Germinal center (tissue), 1 donor: ENCODE measurements at regions not wholly inside any gene's neighbourhood (a gene's known extent, or its start where the extent isn't known, plus 50 kb on each side); places are given as distances from the start of the nearest gene placed in this dataset.

Experiments
- DNase-seq: peaks from one replicate; pipeline ENCODE4 v3.0.0; 2012; ENCODE audit warnings: mixed read lengths, low spot score

GRCh38 chr3:159845737-159846136, 142.9 kb upstream of the IL12A start:
- DNase-seq, result no peak

GRCh38 chr3:159846255-159846654, 142.4 kb upstream of the IL12A start:
- no peak for DNase-seq

DNA sequence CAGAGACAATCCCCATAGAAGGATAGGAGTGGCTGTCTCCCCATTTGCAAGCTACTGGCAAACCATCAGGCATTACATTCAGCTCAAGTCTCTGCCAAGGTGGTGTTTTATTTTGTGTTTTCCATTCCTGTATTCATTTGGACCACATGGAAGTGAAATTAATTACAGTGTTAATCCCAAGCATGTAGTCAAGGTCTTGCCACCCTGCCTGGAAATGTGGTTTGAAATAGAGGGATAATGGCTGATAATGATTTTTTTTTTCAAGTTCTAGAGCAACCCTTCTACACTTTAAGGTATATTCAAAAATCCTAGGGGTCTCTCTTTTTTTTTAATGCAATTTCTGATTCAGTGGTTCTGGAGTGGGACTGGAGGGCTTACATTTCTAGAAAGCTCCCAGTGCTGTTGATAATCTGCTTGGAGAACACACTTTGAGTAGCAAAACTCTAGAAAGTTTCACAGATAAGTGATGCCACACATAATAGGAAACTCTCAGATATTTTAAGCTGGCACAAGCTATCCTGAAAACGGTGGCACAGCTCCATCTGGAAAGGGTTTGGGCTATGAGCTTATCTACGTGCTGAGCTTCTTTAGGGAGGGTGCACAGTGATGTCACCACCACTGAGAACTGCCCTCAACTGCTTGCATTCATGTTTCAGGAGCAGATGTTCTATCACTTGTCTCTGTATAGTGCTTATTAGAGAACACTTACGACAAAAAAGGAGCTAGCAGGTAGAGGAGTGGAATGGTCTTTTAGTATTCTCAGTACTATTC, 140.1 kb upstream of the IL12A start:
- DNase-seq, result no peak

- DNase-seq, result no peak
Measured at GRCh38 chr3:159850481-159850880, 138.2 kb upstream of the IL12A start.

GRCh38 chr3:159852266-159852665, 136.4 kb upstream of the IL12A start:
- no peak for DNase-seq

DNA sequence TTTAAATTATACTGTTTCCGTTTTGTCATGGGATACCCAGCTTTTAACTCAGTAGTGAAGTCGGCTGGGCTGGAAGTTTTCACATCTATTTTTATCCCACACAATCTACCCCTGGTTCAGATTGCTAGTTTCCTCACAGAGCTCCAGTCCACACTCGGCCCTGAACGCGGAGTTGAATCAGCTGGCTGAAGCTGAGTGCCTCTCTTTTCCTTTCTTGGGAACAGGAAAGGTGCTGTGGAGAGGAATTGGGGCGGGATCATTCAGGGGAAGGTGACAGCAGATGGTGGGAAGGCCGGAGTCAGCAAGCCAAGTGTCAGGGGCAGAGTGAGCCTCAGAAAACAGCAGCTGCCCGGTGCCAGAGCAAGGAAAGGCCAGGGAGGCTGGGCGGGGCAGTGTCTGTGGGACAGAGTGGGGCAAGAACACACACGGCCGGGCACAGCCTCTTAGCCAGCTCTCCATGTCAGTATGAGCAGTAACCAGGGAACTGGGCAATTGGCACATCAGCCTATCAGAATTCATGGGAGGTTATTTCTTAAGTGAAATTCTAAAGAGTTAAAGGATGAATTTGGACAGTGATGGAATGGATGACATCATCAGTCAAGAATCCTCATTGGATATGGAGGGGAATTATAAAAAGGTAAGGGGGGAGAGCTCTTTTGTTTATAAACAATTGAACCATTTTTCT, 135.7 kb upstream of the IL12A start:
- DNase-seq, result no peak

DNA sequence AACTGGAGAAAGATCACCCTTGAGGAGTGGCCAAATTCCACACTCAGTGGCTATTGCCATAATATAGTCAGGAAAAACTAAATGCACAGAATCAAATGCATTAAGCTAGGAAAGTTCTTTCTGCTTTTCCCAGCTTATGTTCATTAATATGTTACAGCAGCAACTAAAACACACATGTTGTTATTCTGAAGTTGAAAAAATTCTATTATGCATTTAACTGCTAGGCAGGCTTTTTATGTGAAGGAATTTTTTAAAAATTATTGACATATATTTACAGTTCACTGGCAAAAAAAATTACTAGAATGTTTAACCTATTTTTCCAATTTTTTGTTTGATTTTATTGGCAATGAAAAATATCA, 135.2 kb upstream of the IL12A start:
- no peak for DNase-seq

GRCh38 chr3:159854500-159855124, 134.0 kb upstream of the IL12A start:
- DNase-seq, result no peak

- DNase-seq, result no peak
Measured at GRCh38 chr3:159855599-159856346, 132.9 kb upstream of the IL12A start.

DNA sequence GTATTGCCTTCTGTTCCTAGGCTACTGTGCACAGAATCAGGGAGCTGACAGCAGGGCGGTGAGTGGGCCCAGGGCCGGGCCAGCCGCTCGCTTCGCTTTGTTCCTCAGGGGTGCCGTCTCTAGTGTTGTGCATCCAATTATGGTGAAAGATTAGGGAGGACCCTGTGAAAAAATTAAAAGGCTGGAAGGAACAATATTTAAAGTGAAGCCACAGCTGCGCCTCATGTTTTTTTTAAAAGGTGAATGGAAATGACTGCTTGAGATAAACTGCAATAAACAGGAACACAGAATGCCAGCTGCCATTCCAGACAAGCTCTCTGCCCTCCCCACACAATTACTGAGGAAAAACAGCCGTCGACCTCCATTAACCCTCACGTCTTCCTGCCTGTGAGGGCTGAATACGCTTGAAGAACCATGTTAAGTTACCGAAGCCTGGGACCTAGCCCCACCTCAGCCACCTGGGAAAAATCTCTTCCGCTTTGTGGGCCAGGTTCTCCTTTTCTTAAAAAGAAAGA, 132.0 kb upstream of the IL12A start:
- no peak for DNase-seq

GRCh38 chr3:159857840-159858239, 130.8 kb upstream of the IL12A start:
- DNase-seq, result no peak

- no peak for DNase-seq
Measured at GRCh38 chr3:159858650-159859049, 130.0 kb upstream of the IL12A start.

GRCh38 chr3:159859424-159859823, 129.2 kb upstream of the IL12A start:
- no peak for DNase-seq

DNA sequence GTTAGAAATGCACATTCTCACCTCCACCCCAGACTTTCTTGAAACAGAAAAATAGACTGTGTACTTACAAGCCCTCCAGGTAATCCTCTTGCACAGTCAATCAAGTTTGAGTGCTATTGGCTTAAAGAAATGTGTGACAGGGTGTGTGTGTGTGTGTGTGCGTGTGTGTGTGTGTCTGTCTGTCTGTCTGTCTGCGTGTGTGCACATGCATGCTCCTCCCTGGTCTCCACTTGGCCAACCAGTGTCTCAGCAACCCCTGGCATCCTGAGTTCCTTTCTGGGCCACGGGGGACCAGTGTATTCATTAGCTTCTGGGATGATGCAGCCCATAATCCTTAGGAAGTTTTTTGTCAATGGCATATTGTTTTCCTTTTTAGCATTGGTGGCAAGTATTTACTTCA, 128.8 kb upstream of the IL12A start:
- DNase-seq, result no peak

- no peak for DNase-seq
Measured at GRCh38 chr3:159860269-159861116, 128.1 kb upstream of the IL12A start.

DNA sequence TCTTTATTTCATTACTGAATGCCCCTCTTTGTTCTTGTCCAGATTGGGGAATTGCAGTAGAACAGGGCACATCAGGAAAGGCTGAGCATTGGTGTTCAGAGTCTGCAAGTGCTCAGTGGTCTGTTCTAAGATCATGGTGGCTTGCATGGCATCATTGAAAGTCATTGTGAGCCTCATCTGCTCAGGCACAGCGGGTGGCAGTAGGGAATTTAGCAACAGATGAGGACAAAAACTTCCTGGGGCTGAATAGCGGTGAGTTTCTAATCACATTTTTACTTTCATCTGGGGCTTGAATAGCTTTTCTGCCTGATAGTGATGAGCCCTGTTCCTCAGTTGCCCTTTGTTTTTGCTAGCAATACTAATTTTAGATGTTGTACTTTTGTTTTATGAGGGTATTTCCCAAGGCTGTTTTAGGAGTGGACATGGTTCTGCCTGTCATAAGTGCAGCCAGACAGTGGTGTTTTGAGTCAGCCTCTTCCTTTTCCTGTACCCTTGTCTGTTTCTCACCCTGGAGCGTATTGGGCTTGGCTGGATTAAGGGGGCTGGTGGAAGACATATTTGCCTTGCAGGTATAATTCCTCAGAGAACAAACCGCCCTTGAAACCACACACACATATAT, 127.2 kb upstream of the IL12A start:
- no peak for DNase-seq

DNA sequence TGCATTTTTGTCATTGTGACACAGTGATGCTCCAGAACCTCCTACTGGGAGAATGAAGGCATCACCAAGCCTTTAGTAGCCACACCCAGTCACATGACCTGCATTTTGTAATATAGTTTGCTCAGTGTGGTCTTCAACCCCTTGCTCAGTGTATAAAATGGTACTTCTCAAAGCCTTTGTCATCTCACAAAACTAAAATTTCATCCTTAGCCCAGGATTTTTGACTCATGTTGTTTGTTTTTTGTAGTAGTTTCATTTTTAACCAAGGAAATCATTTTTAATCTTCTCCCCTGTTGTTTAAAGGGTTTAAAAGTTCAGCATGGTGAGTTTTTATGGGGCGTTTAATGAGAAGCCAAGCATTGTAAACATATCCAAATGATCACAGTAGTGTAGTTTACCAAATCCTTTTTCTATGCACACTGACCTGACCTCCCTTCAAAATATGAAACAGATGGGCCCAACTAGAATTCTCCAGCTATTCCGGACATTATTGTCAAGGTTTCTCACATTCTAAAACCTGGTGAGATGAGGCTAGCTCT, 123.5 kb upstream of the IL12A start:
- no peak for DNase-seq

- DNase-seq, result no peak
Measured at GRCh38 chr3:159866201-159866746, 122.4 kb upstream of the IL12A start.

DNA sequence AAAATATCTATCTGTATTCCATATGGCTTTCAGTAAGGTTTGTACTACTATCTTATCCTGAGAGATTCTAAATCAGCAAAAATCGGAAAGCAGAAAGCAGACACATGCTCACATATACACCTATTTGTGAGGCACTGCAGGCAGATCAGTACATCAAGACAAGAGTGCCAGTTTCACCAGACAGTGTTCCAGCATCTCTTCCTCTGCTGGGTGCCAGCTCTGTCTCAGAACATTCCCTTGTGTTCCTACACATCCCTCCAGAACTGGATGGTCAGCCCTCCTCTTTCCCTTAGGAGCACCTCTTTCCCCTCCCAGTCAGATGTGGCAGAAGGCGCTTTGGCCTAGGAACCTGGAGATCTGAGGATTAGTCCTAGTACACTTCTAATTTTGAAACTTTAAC, 121.3 kb upstream of the IL12A start:
- no peak for DNase-seq

- no peak for DNase-seq
Measured at GRCh38 chr3:159870723-159871122, 117.9 kb upstream of the IL12A start.
